HepG2 (cell line): ENCODE measurements at regions not wholly inside any gene's neighbourhood (a gene's known extent, or its start where the extent isn't known, plus 50 kb on each side); places are given as distances from the start of the nearest gene placed in this dataset.

ENCODE experiments used
- ATAC-seq: fragments of 200-7000 bp; cut with Tn5 transposase; 3 replicates; pipeline ENCODE4 v1.9.1; 2020; ENCODE audit warnings: mild to moderate bottlenecking, moderate library complexity
- BruUV-seq: library from RNA; stranded (reverse); fragments of 400-500 nt; replicated peaks from 2 replicates; lab custom pipeline; 2021; lab: Mats Ljungman, UMichigan
- CTCF ChIA-PET: fragments of 300-600 bp; formaldehyde crosslinking; extraction: SDS; loops from one replicate; lab custom pipeline; 2021; ENCODE audit warnings: low total read pairs, inconsistent platforms, low intra/inter-chr PET ratio; lab: Yijun Ruan, JAX
- POLR2A ChIA-PET: fragments of 350-600 bp; sonication (Branson Sonifier 250); formaldehyde crosslinking; loops from one replicate; lab custom pipeline; 2020; ENCODE audit warnings: antibody characterized with exemption, inconsistent platforms; lab: Yijun Ruan, JAX
- DNase-seq: peaks from one replicate; pipeline ENCODE4 v3.0.0-alpha.2; 2015; ENCODE audit warnings: low spot score
- FAIRE-seq: peaks from 3 replicates; lab custom pipeline; 2011; peaks lifted over from hg19 to GRCh38; lab: Jason Lieb, UNC
- H2AFZ ChIP-seq: one replicate; pipeline ENCODE4 v1.6.1; 2011; ENCODE audit warnings: low read length, inconsistent platforms
- H3K27ac ChIP-seq: fragments of 300-600 bp; 3 replicates; pipeline ENCODE4 v1.8.0; 2011; ENCODE audit warnings: mixed run types, mild to moderate bottlenecking, mixed read lengths, low read length, inconsistent platforms; ENCODE audit not compliant: insufficient read depth; ENCODE audit errors: extremely low read length
- H3K27me3 ChIP-seq, 2 experiments: fragments of 200-600 bp in 1 of 2; 2 replicates in 1 of 2; 3 replicates in 1 of 2; pipeline versions ENCODE4 v1.6.0 to v1.8.0; 2011; ENCODE audit warnings: low read length in 2 of 2, mild to moderate bottlenecking in 2 of 2, moderate library complexity in 2 of 2, inconsistent platforms in 1 of 2; ENCODE audit not compliant: insufficient read depth in 2 of 2, control insufficient read depth in 1 of 2
- H3K36me3 ChIP-seq, 2 experiments: fragments of 200-600 bp in 1 of 2; replicated peaks in 1 of 2; 2 replicates in 1 of 2; 3 replicates in 1 of 2; pipeline versions ENCODE4 v1.5.1 to v1.8.0; 2011; ENCODE audit warnings: low read length in 2 of 2, inconsistent platforms in 1 of 2; ENCODE audit not compliant: insufficient read depth in 2 of 2, control insufficient read depth in 1 of 2
- H3K4me1 ChIP-seq: 2 replicates; pipeline ENCODE4 v1.5.1; 2012; ENCODE audit warnings: low read length, inconsistent platforms; ENCODE audit not compliant: insufficient read depth
- H3K4me2 ChIP-seq: 2 replicates; pipeline ENCODE4 v1.6.0; 2011; ENCODE audit warnings: low read depth, low read length, inconsistent platforms
- H3K4me3 ChIP-seq, 3 experiments: fragments of 200-600 bp in 1 of 3; sonication (generic), shearing (Covaris generic) in 1 of 3; replicated peaks in 1 of 3; 2 replicates each; pipeline ENCODE4 v1.5.1; 2011 to 2016; ENCODE audit warnings: low read length in 3 of 3, inconsistent platforms in 2 of 3, low read depth in 2 of 3, mild to moderate bottlenecking in 2 of 3, control low read depth in 1 of 3, mixed read lengths in 1 of 3; ENCODE audit not compliant: insufficient read depth in 1 of 3
- H3K79me2 ChIP-seq: one replicate; pipeline ENCODE4 v1.6.1; 2011; ENCODE audit warnings: low read length, inconsistent platforms; ENCODE audit not compliant: insufficient read depth
- H3K9ac ChIP-seq: 2 replicates; pipeline ENCODE4 v1.6.0; 2011; ENCODE audit warnings: mild to moderate bottlenecking, low read depth, low read length, inconsistent platforms; ENCODE audit not compliant: insufficient read depth
- H3K9me3 ChIP-seq: 2 replicates; pipeline ENCODE4 v1.5.1; 2012; ENCODE audit warnings: mild to moderate bottlenecking, low read length
- H4K20me1 ChIP-seq: 2 replicates; pipeline ENCODE4 v1.6.0; 2011; ENCODE audit warnings: inconsistent platforms, mild to moderate bottlenecking, low read length, moderate library complexity; ENCODE audit not compliant: insufficient read depth
- ARID5B ChIP-seq: IDR thresholded peaks from 2 replicates; pipeline ENCODE4 v1.4.0; 2020; ENCODE audit warnings: mild to moderate bottlenecking, missing genetic modification reagents
- ATRX ChIP-seq: sonication (generic); formaldehyde crosslinking; IDR thresholded peaks from 2 replicates; pipeline ENCODE4 v1.4.0; 2020; ENCODE audit warnings: missing genetic modification reagents, borderline replicate concordance
- BCLAF1 ChIP-seq: fragments of 450-650 bp; IDR thresholded peaks from 2 replicates; pipeline ENCODE4 v1.6.1; 2017; ENCODE audit warnings: mild to moderate bottlenecking
- HDAC2 ChIP-seq: sonication (generic); formaldehyde crosslinking; IDR thresholded peaks from 2 replicates; pipeline ENCODE4 v1.4.0; 2020; ENCODE audit warnings: missing genetic modification reagents
- TIGD3 ChIP-seq: sonication (generic); formaldehyde crosslinking; IDR thresholded peaks from 2 replicates; pipeline ENCODE4 v1.5.1; 2020; ENCODE audit warnings: mild to moderate bottlenecking, missing genetic modification reagents, borderline replicate concordance
- ZNF264 ChIP-seq: sonication (generic); formaldehyde crosslinking; IDR thresholded peaks from 2 replicates; pipeline ENCODE4 v1.4.0; 2020; ENCODE audit warnings: missing genetic modification reagents
- ZNF710 ChIP-seq: sonication (generic); formaldehyde crosslinking; IDR thresholded peaks from 2 replicates; pipeline ENCODE4 v1.5.0; 2020; ENCODE audit warnings: mild to moderate bottlenecking, missing genetic modification reagents, borderline replicate concordance
- ZNF792 ChIP-seq: IDR thresholded peaks from 2 replicates; pipeline ENCODE4 v1.6.1; 2016
- WGBS: methylation state at CpG from one replicate; pipeline ENCODE4 v1.1.6; 2017; ENCODE audit warnings: low lambda C conversion rate; 5-methylcytosine and 5-hydroxymethylcytosine counted together
- in situ Hi-C: cut with HindIII; loops from 2 replicates; pipeline ENCODE4 v1.10.0; 2017; ENCODE audit warnings: low pct_unique_long_range_greater_than_20kb; ENCODE audit not compliant: extremely low pct_ligation_motif_present
- intact Hi-C: fragments of 100-400 bp; cut with micrococcal nuclease; formaldehyde crosslinking; loops from one replicate; pipeline ENCODE4 v1.10.0; 2022; ENCODE audit not compliant: unreplicated experiment
- TF ChIP-seq, protein P1 (sequence below): IDR thresholded peaks from 2 replicates; pipeline ENCODE4 v1.6.1; 2016; ENCODE audit warnings: low read depth, control low read depth
- TF ChIP-seq, protein P2 (sequence below): IDR thresholded peaks from 2 replicates; pipeline ENCODE4 v1.6.1; 2016; ENCODE audit warnings: low read depth, borderline replicate concordance
- TF ChIP-seq, protein P3 (sequence below): sonication (generic); formaldehyde crosslinking; IDR thresholded peaks from 2 replicates; pipeline ENCODE4 v1.5.0; 2020; ENCODE audit warnings: mild to moderate bottlenecking, missing genetic modification reagents, moderate library complexity

DNA sequence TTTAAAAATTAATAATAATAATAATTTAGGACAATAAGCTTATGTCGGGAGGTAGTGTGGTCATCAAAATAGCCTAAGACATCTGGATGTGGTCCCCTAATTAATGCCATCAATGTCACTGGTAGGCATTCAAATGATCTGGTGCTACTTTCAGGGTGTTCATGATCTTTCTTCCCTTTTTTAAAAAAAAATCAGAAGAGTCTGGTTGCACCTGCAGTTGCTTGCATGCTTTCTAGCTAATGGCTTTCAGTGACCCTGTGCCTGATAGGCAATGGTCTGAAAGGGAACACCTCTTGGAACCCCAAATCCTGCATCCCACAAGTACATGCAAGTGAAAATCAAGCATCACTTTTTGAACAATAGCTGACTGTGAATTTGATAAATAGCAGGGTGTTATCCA lies 64.1 kb upstream of the KBTBD8 start:
- POLR2A ChIA-PET, result no interaction called here
- no peak for ATAC-seq
- intact Hi-C loops, result no loop called here
- DNase-seq, result no peak
- Histone ChIP-seq H3K79me2 (no peaks in the 10 kb centered on the region), H3K4me2 (no peak overlapping the region), H3K4me3 (no peak overlapping the region), H3K36me3 (no peaks in the 10 kb centered on the region), H3K9ac (no peak overlapping the region), H3K4me1 (no peaks in the 10 kb centered on the region), H3K9me3 (no peaks in the 10 kb centered on the region), H3K27me3 (no peaks in the 10 kb centered on the region; a peak in 1 of 5 replicates), H2AFZ (no peak overlapping the region), H3K27ac (no peak overlapping the region), H4K20me1 (no peaks in the 10 kb centered on the region)
- WGBS, result 0% methylated on average over 1 of the region's 1 CpG
- in situ Hi-C loops, result no loop called here
- FAIRE-seq, result no peak
- no TSS peak for BruUV-seq
- CTCF ChIA-PET, result no interaction called here
- TF ChIP-seq, protein P1, sequence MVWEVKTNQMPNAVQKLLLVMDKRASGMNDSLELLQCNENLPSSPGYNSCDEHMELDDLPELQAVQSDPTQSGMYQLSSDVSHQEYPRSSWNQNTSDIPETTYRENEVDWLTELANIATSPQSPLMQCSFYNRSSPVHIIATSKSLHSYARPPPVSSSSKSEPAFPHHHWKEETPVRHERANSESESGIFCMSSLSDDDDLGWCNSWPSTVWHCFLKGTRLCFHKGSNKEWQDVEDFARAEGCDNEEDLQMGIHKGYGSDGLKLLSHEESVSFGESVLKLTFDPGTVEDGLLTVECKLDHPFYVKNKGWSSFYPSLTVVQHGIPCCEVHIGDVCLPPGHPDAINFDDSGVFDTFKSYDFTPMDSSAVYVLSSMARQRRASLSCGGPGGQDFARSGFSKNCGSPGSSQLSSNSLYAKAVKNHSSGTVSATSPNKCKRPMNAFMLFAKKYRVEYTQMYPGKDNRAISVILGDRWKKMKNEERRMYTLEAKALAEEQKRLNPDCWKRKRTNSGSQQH (CRISPR knock-in tag), result no peak
- no peak for TF ChIP-seq ARID5B (CRISPR knock-in tag)
- TF ChIP-seq ZNF264 (CRISPR knock-in tag), result no peak
- TF ChIP-seq ZNF792 (CRISPR knock-in tag), result no peak
- no peak for TF ChIP-seq ATRX
- no peak for TF ChIP-seq ZNF710 (CRISPR knock-in tag)
- TF ChIP-seq, protein P2, sequence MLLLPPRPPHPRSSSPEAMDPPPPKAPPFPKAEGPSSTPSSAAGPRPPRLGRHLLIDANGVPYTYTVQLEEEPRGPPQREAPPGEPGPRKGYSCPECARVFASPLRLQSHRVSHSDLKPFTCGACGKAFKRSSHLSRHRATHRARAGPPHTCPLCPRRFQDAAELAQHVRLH (CRISPR knock-in tag), result no peak
- TF ChIP-seq TIGD3 (CRISPR knock-in tag), result no peak
- TF ChIP-seq HDAC2 (CRISPR knock-in tag), result no peak
- TF ChIP-seq, protein P3, sequence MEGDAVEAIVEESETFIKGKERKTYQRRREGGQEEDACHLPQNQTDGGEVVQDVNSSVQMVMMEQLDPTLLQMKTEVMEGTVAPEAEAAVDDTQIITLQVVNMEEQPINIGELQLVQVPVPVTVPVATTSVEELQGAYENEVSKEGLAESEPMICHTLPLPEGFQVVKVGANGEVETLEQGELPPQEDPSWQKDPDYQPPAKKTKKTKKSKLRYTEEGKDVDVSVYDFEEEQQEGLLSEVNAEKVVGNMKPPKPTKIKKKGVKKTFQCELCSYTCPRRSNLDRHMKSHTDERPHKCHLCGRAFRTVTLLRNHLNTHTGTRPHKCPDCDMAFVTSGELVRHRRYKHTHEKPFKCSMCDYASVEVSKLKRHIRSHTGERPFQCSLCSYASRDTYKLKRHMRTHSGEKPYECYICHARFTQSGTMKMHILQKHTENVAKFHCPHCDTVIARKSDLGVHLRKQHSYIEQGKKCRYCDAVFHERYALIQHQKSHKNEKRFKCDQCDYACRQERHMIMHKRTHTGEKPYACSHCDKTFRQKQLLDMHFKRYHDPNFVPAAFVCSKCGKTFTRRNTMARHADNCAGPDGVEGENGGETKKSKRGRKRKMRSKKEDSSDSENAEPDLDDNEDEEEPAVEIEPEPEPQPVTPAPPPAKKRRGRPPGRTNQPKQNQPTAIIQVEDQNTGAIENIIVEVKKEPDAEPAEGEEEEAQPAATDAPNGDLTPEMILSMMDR (CRISPR knock-in tag), result no peak
- no peak for TF ChIP-seq BCLAF1
